Adipocyte (in vitro differentiated cells): ENCODE measurements at regions not wholly inside any gene's neighbourhood (a gene's known extent, or its start where the extent isn't known, plus 50 kb on each side); places are given as distances from the start of the nearest gene placed in this dataset.
"Not testable (repeated sequence)": the region's sequence is repeated elsewhere in the genome, so short reads cannot be mapped to it uniquely, and the experiment has no call there.

ENCODE experiments used
- DNase-seq: peaks from one replicate; pipeline ENCODE4 v3.0.0-alpha.2; 2015; ENCODE audit warnings: low read depth
- H3K27me3 ChIP-seq: replicated peaks from 2 replicates; pipeline ENCODE4 v1.7.0; 2013; ENCODE audit warnings: mild to moderate bottlenecking, low read length, moderate library complexity; ENCODE audit not compliant: control insufficient read depth, insufficient read depth
- H3K36me3 ChIP-seq: 2 replicates; pipeline ENCODE4 v1.7.0; 2013; ENCODE audit warnings: low read length, mild to moderate bottlenecking, moderate library complexity; ENCODE audit not compliant: control insufficient read depth, insufficient read depth, severe bottlenecking
- H3K4me1 ChIP-seq: 2 replicates; pipeline ENCODE4 v1.7.0; 2013; ENCODE audit warnings: mild to moderate bottlenecking, low read length, moderate library complexity; ENCODE audit not compliant: control insufficient read depth, insufficient read depth
- H3K4me3 ChIP-seq: 2 replicates; pipeline ENCODE4 v1.7.0; 2013; ENCODE audit warnings: mild to moderate bottlenecking, low read length, moderate library complexity
- H3K9ac ChIP-seq: 2 replicates; pipeline ENCODE4 v1.7.0; 2013; ENCODE audit warnings: mild to moderate bottlenecking, low read length, moderate library complexity
- H3K9me3 ChIP-seq: 2 replicates; pipeline ENCODE4 v1.7.0; 2013; ENCODE audit warnings: mild to moderate bottlenecking, low read length, moderate library complexity; ENCODE audit not compliant: control insufficient read depth

GRCh38 chr5:136740228-136740627, 374.9 kb upstream of the TRPC7 start:
- Histone ChIP-seq H3K9ac (no peak overlapping the region), H3K4me1 (no peaks in the 10 kb centered on the region), H3K36me3 (no peaks in the 10 kb centered on the region), H3K4me3 (no peak overlapping the region), H3K9me3 (peaks cover 13% of the 10 kb centered on the region), H3K27me3 (no peaks in the 10 kb centered on the region)
- DNase-seq, result no peak

GRCh38 chr5:136739271-136739670, 373.9 kb upstream of the TRPC7 start:
- not testable (repeated sequence) for H3K9ac ChIP-seq, H3K36me3 ChIP-seq, H3K27me3 ChIP-seq, H3K4me1 ChIP-seq, H3K4me3 ChIP-seq, DNase-seq
- H3K9me3 ChIP-seq, result peaks cover 13% of the 10 kb centered on the region

GRCh38 chr5:136738829-136739228, 373.5 kb upstream of the TRPC7 start:
- Histone ChIP-seq H3K9ac (no peak overlapping the region), H3K4me3 (no peak overlapping the region), H3K27me3 (no peaks in the 10 kb centered on the region), H3K4me1 (no peaks in the 10 kb centered on the region), H3K9me3 (peaks cover 13% of the 10 kb centered on the region), H3K36me3 (no peaks in the 10 kb centered on the region)
- DNase-seq, result no peak

GRCh38 chr5:136736021-136736420, 370.7 kb upstream of the TRPC7 start:
- Histone ChIP-seq H3K27me3 (no peaks in the 10 kb centered on the region), H3K9me3 (peaks cover 3% of the 10 kb centered on the region), H3K9ac (no peak overlapping the region), H3K4me1 (peaks cover under 1% of the 10 kb centered on the region), H3K36me3 (no peaks in the 10 kb centered on the region), H3K4me3 (no peak overlapping the region)
- no peak for DNase-seq

GRCh38 chr5:136735611-136736010, 370.3 kb upstream of the TRPC7 start:
- not testable (repeated sequence) for H3K36me3 ChIP-seq, DNase-seq, H3K9ac ChIP-seq, H3K4me3 ChIP-seq, H3K27me3 ChIP-seq, H3K9me3 ChIP-seq, H3K4me1 ChIP-seq

- DNase-seq, result no peak
- H3K9ac ChIP-seq, result no peak overlapping the region
- H3K27me3 ChIP-seq, result no peaks in the 10 kb centered on the region
- H3K9me3 ChIP-seq, result peaks cover 3% of the 10 kb centered on the region
- no peaks in the 10 kb centered on the region for H3K36me3 ChIP-seq
- H3K4me1 ChIP-seq, result peaks cover 12% of the 10 kb centered on the region
- H3K4me3 ChIP-seq, result no peak overlapping the region
Observed at GRCh38 chr5:136734628-136735027, 369.3 kb upstream of the TRPC7 start.

GRCh38 chr5:136732751-136733150, 367.4 kb upstream of the TRPC7 start:
- Histone ChIP-seq H3K36me3 (no peaks in the 10 kb centered on the region), H3K4me1 (peaks cover 12% of the 10 kb centered on the region), H3K9ac (no peak overlapping the region), H3K9me3 (no peaks in the 10 kb centered on the region), H3K27me3 (no peaks in the 10 kb centered on the region), H3K4me3 (no peak overlapping the region)
- DNase-seq, result no peak

- Histone ChIP-seq H3K36me3 (no peaks in the 10 kb centered on the region), H3K27me3 (no peaks in the 10 kb centered on the region), H3K4me1 (peaks cover 12% of the 10 kb centered on the region), H3K4me3 (no peak overlapping the region), H3K9ac (no peak overlapping the region), H3K9me3 (no peaks in the 10 kb centered on the region)
- DNase-seq, result peak; percentile 28
Observed at GRCh38 chr5:136731241-136731900, 366.0 kb upstream of the TRPC7 start.

- DNase-seq, result no peak
- Histone ChIP-seq H3K27me3 (no peaks in the 10 kb centered on the region), H3K4me3 (no peak overlapping the region), H3K9ac (no peak overlapping the region), H3K4me1 (peaks cover 12% of the 10 kb centered on the region), H3K9me3 (no peaks in the 10 kb centered on the region), H3K36me3 (no peaks in the 10 kb centered on the region)
Observed at GRCh38 chr5:136730426-136730825, 365.1 kb upstream of the TRPC7 start.

- Histone ChIP-seq H3K36me3 (no peaks in the 10 kb centered on the region), H3K4me1 (peaks cover 12% of the 10 kb centered on the region)
Observed at GRCh38 chr5:136729901-136730355, 364.6 kb upstream of the TRPC7 start.

GRCh38 chr5:136726506-136726905, 361.2 kb upstream of the TRPC7 start:
- H3K9me3 ChIP-seq, result no peaks in the 10 kb centered on the region
- H3K9ac ChIP-seq, result no peak overlapping the region
- H3K27me3 ChIP-seq, result peaks cover 2% of the 10 kb centered on the region
- DNase-seq, result no peak
- no peak overlapping the region for H3K4me3 ChIP-seq
- H3K36me3 ChIP-seq, result no peaks in the 10 kb centered on the region
- H3K4me1 ChIP-seq, result peaks cover 12% of the 10 kb centered on the region

More at GRCh38 chr5:136729901-136730355, 364.6 kb upstream of the TRPC7 start:
- no peaks in the 10 kb centered on the region for H3K27me3 ChIP-seq
- H3K4me3 ChIP-seq, result no peak overlapping the region
- peak; percentile 83 for DNase-seq
- H3K9me3 ChIP-seq, result no peaks in the 10 kb centered on the region
- no peak overlapping the region for H3K9ac ChIP-seq

GRCh38 chr5:136724161-136724560, 358.8 kb upstream of the TRPC7 start:
- H3K27me3 ChIP-seq, result peaks cover 11% of the 10 kb centered on the region
- H3K4me1 ChIP-seq, result no peaks in the 10 kb centered on the region
- H3K9ac ChIP-seq, result no peak overlapping the region
- DNase-seq, result no peak
- H3K36me3 ChIP-seq, result no peaks in the 10 kb centered on the region
- no peaks in the 10 kb centered on the region for H3K9me3 ChIP-seq
- no peak overlapping the region for H3K4me3 ChIP-seq
